ENCODE measurements at regions not wholly inside any gene's neighbourhood (a gene's known extent, or its start where the extent isn't known, plus 50 kb on each side); places are given as distances from the start of the nearest gene placed in this dataset.
A peak's percentile ranks its signal among the peaks of the same experiment; 100 is the strongest.

DNA sequence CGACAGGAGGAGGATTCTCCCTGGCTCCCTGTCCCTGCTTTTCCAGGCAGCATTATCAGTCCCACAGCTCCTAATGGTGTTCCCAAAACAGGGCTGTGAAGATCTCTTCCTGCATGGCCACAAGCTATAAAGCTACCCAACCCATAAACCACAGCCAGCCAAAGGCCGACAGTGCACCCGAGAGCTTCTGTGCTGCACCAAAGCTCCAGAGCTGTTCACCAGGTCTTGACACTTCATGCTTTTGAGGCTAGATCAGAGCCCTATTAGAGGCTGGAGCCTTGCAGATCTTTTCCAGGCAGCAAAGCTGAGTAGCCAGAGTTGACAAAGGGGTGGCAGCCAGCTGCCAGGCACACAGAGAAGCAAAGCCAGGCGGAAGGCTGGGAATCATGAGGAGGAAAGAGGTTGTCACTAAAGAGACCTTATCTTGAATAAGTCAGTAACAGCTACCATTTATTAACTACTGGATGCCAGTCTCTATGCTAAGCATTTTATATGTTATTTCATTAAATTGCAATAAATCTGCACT is 180.4 kb downstream of the KATNAL1 start:
- no peak for DNase-seq (ENCODE audit: low read depth)

- DNase-seq (ENCODE audit: low read depth) = no peak
Measured at GRCh38 chr13:30125422-30126073, 181.8 kb downstream of the KATNAL1 start.

- DNase-seq (ENCODE audit: low read depth) = no peak
Measured at GRCh38 chr13:30124131-30124768, 183.1 kb downstream of the KATNAL1 start.

DNA sequence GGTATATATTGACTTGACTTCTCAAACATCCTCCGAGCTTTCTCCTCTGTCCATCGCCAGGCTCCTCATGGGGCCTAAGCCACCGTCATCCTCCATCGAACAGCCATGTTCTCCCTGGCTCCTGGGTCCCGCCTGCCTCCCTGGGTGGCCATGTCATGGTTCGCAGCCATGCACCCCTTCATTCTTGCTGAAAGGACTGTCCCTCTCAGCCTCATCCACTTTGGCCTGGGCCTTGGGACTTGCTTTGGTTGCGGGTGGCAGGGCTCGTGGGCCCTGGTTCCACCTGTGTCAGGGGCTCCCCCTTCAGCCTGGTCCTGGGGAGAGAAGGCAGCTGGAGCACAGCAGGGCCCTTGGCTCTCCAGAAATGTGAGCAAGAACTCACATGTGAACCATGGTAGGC is 183.8 kb downstream of the KATNAL1 start:
- no peak for DNase-seq (ENCODE audit: low read depth)

- DNase-seq (ENCODE audit: low read depth) = no peak
Measured at GRCh38 chr13:30121666-30122065, 185.7 kb downstream of the KATNAL1 start.

GRCh38 chr13:30121244-30121643 is 186.1 kb downstream of the KATNAL1 start:
- no peak for DNase-seq (ENCODE audit: low read depth)

DNA sequence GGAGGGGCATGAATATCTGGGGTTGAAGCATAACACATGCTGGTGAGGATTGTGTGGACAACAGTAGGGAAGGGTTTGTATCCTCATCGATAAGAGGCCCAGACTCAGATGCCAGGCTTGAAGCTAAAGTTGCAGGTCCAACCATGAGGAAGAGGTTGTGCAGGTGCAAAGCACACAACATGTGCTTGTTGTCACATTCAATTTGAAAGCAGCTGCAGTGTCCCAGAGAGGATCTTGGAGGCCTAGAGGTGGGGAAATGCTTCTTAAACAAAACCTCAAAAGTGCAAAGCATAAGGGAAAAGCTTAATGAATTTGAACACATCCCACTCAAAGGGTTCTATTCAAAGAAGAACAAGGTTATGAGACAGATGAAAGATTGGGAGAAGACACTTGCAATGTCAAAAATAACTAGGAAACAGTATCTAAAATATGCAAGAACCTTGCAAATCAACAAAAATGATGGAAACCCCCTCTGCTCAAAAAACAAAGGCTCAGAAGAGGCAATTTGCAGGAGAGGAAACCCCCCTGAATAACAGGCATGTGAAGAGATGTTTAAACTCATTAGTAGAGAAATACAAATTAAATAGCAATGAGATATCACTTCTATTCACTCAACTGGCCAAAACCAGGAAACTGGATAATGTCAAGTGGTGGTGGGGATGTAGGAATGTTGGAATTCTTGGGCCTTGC is 187.1 kb downstream of the KATNAL1 start:
- no peak for DNase-seq (ENCODE audit: low read depth)

DNA sequence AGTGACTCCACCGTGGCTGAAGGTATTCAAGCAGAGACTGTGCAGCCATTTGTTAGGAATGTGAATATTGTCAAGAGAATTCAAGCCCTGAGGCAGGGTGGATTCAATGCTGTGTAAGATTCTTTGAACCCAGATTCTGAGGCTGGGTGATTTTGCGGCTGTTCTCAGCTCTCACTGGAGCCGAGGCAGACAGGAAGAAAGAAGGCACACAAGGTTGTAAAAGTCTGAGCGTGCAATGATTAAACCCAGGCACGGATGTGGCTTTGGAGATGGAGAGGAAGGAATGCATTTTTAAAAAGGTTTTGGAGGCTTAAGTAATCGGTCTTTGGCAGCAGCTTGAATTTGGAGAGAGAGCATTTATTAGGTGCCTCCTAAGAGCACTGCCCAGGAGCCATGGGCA is 187.9 kb downstream of the KATNAL1 start:
- DNase-seq (ENCODE audit: low read depth) = no peak

DNA sequence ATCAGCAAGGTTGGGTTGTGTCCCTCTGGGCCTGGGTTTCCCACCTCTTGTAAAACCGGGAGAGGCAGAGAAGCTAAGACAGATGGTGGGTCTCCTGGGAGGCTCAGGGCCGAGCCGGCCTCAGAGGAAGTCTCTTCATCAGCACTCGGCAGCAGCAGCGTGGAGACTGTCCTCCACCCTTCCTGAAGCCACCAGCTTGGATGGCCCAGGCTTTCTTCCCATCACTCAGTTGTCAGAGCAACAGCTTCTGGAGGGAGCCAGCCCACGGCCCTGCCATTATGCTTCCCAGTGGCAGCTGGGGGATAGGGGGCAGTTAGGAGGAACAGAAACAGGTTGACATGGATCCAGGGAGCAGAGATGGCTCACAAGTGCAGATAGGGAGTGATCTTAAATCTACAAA is 191.0 kb downstream of the KATNAL1 start:
- no peak for DNase-seq (ENCODE audit: low read depth)

GRCh38 chr13:30115257-30115600 is 192.1 kb downstream of the KATNAL1 start:
- DNase-seq (ENCODE audit: low read depth) = no peak

GRCh38 chr13:30114571-30115256 is 192.6 kb downstream of the KATNAL1 start:
- DNase-seq (ENCODE audit: low read depth) = peak; percentile 89

- no peak for DNase-seq (ENCODE audit: low read depth)
Measured at GRCh38 chr13:30113983-30114570, 193.3 kb downstream of the KATNAL1 start.

- DNase-seq (ENCODE audit: low read depth) = no peak
Measured at GRCh38 chr13:30113551-30113950, 193.8 kb downstream of the KATNAL1 start.

DNA sequence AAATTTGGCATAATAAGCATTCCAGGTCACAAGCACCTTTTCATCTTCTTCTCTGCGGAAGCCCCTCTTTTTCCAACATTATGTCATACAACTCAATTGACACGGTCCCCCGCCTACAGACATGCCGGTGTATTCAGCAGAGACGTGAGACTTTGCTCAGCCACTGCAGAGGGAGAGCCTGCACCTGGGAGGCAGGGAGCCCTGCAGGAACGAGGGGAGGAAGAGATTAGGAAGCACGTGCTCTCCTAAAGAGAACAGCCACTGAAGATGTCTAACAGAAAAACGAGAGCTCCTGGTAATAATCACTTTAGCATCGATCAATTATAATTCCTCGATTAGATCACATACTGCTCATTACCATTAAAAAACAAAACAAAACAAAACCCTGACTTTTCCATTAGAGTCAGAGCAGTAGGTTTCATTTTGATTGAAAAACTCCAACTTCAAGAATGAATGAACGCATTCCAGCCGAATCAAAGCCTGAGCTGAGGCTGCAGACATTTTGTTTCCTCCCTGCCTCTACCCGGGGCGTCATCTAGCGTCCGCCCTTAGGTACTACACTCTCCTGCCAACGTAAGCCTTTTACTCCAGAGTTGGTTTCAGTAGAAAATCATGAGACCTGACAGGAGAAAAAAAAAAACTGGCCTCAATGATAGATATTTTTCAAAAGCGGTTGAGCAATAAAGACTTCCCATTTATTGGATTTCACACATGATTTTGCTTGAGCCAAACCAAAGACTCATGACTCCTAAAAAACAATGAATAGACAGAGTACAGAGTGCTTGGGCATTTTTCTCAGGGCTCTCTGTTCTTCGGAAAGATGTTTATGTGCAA is 194.5 kb downstream of the KATNAL1 start:
- DNase-seq (ENCODE audit: low read depth) = peak; percentile 70

DNA sequence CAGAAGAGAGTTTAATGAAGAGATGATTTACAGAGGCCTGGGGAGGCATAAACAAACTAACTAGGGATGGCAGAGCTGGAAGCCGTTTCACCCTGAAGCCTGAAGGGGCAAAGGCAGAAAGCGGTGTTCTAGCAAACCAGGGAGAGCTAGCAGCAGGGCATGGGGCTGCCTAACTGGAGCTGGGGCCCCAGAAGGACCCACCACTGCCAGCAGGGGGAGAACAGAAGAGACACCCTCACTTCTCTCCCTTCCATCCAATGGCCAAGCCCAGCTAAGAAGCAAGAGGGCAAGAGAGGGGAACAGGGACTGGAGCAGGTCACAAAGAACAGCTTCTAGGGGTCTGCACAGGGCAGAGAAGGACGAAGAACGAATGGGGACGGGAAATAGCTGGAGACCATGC is 195.5 kb downstream of the KATNAL1 start:
- no peak for DNase-seq (ENCODE audit: low read depth)

DNA sequence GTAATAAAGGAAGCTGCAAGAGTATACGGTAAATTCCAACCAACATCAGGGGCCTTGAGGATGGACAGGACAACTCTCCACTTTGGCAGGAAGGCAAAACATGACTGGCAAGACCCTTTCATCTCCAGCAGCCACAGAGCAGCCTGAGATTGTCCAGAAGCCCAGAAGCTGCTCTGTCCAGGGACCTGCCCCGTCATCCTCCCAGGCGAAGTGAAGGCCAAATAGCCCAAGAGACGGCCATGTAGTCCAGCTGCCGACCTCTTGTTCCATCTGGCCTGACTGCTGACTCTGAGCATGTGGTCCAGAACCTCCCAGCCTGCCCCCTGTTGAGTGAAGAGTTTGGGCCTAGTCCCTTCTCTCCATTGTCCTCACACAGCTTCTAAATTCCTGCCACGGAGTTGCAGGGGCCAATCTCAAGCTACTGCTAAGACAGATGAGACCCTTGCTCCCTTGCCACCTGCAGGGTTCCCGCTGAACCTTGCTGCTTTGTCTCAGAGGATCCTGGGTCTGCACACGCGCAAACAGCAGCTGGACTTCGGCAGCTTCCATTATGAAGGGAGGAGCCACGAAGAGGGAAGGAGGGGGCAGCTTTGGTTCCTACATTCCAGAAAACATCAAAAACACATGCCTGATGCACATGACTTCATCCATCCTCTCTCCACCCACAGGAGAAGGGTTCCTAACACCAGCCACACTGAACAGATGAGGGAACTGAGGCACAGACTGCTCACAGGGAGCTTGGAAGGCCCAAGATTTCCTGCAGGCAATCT is 196.9 kb downstream of the KATNAL1 start:
- DNase-seq (ENCODE audit: low read depth) = no peak

- no peak for DNase-seq (ENCODE audit: low read depth)
Measured at GRCh38 chr13:30109471-30110135, 197.7 kb downstream of the KATNAL1 start.

DNA sequence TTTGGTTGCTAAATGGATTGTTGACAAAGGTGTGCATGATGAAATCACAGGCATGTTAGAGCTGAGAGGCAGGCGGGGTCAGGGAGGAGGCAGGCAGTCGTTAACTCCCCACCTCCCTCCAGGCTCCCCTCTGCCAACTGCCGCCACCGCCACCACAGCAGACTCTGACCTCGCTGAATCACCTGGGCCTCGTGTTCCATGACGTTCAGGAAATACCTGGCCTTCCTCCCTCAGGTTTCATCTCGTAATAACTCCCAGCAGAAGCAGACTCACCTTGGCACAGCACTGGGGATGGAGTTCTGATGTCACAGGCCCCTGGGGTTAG is 198.5 kb downstream of the KATNAL1 start:
- no peak for DNase-seq (ENCODE audit: low read depth)

- no peak for DNase-seq (ENCODE audit: low read depth)
Measured at GRCh38 chr13:30108216-30108912, 199.0 kb downstream of the KATNAL1 start.

Measured in T follicular helper cell (primary cell).